ENCODE measurements at regions not wholly inside any gene's neighbourhood (a gene's known extent, or its start where the extent isn't known, plus 50 kb on each side); places are given as distances from the start of the nearest gene placed in this dataset.

DNA sequence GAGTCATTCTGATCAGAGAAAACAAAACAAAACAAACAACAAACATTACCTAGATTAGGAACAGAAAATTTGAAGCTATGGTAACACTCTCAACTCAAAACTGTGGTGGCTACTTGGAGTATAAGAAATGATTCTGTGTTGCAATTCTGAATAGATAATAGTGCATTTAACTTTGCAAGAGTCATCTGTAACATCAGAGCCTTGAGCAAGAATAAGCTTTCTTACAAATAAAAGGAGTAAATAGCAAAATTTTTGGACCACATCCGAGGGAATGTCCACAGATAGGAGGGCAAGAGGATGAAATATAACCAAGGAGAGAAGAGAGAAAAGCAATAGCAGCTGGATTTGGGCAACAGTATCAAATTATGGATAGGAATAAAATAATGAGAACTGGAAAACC lies 1090.6 kb downstream of the SLC6A15 start:
- ATAC-seq (no peak), DNase-seq (no peak)

DNA sequence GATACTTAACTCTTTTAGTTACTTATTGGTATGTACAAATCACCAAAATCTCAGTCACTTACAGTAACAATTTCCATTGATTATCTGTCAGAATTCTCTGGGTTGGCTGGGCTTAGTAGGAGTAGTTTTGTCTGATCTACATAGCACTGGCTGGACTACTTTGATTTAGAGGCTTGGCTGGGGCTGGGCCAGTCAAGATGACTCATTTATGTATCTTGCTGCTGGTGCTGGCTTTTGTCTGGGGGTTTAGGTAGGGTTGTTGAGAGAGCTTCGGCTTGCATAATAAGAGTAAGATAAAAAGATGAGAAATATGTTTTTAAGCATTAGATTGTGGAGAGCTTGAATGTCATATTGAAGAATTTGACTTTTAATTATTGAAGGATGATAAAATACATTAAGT lies 1093.7 kb downstream of the SLC6A15 start:
- no peak for DNase-seq

DNA sequence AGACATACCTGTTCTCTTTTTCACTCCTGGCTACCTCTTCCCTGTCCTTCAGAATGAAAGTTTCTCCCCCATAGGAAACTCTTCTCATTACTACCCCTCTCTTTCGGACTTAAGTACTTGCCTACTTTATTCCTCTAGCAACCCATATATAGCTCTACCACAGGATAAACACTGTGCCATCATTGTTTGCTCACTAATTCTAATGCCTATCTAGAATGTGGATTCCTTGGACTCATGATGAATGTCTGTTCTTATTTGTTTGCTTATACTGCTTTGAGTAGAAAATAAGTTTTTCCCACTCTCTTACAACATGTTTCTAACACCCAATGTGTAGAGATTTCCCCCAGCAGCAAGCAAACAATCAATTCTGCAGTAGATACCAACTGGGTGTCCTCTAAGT lies 1094.9 kb downstream of the SLC6A15 start:
- DNase-seq (no peak), ATAC-seq (no peak)

More for the DNA sequence above, 1093.7 kb downstream of the SLC6A15 start:
- no peak for ATAC-seq

DNA sequence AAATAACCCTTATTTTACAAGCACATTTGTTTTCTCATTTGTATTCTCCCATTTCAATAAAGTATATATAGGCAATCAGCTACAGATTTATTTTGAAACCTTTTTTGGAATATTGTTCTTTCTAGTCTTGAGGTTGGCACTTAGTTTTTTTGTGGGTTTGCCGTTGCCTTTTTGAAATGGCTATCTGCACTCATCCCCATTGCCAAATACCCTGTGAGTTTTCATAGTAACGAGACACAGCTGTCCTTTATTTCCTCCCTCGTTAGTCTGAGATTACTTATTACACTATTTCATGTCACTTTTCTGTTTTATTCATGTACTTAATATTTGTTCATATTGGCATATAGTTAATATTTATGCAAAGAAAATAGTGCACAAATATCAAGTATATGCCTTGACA lies 1104.0 kb downstream of the SLC6A15 start:
- ATAC-seq (no peak), DNase-seq (no peak)

DNA sequence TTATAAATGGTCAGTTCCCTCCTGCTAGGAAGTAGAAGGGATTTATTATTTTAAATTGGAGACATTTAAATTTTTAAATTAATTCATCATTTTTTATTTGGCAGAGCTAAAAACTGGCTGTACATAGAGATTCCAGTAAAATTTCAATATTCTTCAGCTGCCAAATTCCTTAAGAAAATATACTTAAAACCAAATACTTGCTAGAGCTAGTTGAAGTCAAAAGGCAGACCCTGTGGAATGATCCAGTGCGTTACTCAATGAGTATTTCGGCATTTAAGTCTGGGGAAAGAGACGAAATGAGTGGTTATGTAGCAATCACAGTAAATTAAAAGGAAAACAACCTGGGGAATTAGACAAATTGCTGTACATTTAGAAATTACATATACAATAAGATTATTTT lies 1104.7 kb downstream of the SLC6A15 start:
- no peak for DNase-seq
- no peak for ATAC-seq

DNA sequence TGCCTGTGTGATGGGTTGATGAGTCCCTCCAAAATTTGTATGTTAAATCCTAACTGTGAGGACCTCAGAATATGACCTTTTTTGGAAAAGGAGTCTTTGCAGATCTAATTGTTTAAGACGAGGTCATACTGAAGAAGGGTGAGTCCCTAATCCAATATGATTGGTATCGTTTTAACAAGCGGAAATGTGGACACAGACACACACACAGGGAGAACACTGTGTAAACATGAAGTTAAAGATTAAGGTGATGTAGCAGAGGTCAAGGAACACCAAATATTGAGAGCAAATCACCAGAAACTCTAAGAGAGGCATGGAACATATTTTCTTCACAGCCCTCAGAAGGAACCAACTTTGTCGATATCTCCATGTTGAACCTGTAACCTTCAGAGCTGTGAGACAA lies 1106.7 kb downstream of the SLC6A15 start:
- no peak for ATAC-seq
- no peak for DNase-seq

DNA sequence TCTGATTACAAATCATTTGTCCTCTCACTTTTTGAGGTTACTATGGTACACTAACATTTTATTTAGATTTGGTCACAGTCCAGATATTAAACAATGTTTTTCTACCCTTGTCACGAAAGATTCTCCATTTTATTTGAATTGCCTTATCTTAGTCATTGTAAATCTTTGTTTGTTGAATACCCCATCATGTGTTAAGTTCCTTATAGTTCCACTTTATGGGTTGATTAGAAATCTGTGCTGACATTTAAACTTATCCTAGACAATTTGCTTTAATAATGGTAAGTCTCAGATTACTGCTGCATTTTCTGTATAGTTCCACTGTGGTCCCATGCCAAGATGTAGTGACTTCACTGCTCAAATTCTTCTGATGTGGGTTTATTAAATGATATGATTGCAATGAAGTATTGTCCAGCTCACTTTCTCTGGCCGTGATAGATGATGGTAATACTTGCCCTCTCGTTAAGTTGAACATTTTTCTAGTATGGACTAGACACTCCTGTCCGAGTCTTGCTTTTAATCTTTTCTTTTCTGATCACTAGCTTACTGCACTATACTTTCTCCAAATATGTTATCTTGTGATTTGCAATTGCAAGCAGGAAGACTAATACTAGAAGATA lies 1107.3 kb downstream of the SLC6A15 start:
- ATAC-seq (no peak), DNase-seq (no peak)

DNA sequence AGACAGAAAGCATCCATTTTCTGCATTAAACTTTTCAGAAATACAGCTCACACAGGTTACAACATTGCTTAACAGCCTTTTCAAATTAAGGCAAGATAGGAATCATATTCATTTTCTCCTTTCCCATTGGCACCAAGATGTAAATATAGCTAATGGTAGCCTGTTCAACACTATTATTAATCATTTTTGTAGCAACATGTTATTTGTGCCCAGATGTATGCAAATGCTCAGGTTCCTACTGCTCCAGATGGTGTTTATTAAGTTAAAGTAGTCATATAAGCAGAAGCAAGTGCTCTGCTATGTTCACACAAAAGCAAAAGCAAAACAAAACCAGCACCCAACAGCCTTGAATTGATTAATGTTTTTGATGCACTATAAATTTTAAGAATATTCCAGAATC lies 1110.6 kb downstream of the SLC6A15 start:
- no peak for DNase-seq
- no peak for ATAC-seq

DNA sequence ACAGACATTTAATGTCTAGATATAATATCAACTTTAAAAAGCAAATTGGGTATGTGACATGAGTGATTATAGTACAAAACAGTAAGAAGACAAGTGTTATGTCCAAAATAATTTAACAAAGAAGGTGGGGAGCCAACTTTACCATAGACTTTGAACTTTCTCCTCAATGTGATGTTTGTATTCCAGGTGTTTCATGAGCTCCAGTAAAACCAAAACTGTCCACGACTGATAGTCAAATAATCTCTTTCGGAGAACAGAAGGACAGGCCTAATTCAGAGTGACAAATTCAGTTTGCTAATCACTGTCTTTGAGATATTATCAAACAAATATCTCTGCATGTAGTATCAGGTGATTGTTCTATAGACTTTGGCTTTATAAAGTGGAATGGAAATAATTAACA lies 1112.6 kb downstream of the SLC6A15 start:
- DNase-seq (no peak), ATAC-seq (no peak)

DNA sequence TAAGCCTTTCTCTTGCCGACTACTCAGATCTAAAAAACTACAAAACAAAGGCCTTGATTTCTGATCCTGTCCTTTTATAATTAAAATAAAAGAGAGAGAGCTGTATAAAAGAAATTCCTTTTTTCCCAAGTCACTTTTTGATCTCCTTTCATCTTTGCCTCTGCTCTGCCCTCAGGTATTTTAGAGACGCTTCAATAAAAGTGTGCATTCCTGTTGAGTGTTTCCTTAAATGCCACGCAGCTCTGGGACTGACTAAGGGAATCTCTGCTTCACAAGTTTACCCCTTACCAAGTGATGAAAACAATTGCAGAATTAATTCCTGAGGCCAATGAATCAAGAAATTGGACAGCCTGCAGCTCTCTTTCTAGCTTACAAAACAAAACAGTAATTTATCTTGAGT lies 1109.8 kb downstream of the TMTC2 start:
- DNase-seq (no peak), ATAC-seq (no peak)

DNA sequence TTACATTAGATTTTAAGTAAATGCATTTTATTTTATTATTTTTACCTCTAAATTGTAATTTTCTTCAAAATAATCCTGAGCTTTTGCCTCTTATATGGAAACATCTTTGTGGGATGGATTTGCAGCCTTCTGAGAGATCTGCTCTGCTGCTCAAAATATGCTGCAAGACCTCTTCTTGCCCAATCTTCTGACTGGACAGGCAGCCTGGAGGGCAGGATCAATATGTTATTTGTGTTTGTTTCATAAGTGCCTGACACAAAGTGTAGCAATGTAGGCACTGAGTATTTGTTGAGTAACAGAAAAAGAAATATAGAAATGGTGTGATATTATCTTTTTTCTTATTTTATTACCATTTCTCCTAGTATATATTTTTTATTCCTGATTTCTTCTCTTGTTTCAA lies 1106.9 kb downstream of the TMTC2 start:
- ATAC-seq (no peak), DNase-seq (no peak)

DNA sequence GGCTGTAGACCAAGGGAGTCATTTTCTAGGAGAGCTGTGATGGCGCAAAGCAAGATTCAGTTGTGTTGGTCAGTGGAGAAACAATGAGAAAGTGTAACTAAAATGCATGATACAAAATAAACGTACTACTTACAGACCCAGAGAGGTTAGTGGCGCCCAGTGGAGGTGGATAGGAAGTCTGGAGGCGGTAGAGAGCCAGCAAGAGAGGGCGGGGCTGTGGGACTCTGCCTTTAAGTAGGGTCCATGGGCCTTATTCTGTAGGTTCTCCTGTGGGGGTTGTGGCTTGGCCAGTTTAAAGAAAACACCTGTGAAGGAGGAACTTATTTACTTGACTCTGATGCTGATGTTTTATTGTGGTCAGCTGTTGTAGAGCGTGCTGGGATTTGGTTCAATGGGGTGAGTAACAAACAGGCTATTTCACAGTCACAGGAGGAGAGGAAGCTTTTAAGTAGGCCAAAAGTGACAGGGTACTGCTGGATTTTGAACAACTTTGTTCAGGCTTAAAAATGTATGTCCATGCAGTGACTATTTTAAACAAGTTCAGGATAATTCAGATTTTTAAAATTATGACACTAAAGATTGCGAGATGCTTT lies 1097.7 kb downstream of the TMTC2 start:
- no peak for ATAC-seq
- no peak for DNase-seq

DNA sequence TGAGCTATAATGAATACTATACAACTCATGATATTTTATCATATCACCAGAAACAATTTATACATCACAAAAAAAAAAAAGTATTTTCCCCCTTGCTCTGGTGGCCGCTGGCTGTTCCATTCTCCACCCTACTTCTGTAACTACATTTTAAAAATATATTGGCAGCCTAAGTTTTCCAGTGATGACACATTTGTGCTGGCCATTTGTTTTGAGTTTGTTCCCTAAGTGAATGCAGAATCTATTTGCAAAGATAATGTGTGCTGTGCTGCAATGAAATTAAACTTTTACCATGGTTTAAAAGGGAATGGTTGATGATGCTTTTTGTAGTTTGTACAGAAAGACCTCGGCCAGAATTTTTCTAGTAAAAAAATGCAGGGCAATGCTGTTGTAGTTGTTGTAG lies 1092.8 kb downstream of the TMTC2 start:
- DNase-seq (no peak), ATAC-seq (no peak)

DNA sequence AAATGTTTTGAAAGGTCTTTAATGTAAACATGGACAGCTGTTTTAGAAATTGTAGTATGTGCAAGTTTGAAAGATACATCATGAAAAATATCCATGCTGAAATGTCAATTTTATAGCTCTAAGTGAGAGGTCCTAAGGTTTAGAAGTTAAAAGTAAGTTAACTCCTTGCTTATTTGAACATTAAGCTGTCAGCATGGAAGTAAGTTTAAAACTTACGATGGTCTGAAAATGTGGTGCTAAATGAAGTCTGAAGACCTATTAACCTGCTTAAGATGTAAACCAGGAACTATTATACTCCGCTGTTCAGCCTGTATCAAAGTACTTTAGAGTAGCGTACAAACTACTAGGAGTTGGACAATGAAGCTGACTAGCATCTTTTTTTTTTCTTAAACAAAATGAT lies 1082.4 kb downstream of the TMTC2 start:
- ATAC-seq = no peak
- DNase-seq = no peak

DNA sequence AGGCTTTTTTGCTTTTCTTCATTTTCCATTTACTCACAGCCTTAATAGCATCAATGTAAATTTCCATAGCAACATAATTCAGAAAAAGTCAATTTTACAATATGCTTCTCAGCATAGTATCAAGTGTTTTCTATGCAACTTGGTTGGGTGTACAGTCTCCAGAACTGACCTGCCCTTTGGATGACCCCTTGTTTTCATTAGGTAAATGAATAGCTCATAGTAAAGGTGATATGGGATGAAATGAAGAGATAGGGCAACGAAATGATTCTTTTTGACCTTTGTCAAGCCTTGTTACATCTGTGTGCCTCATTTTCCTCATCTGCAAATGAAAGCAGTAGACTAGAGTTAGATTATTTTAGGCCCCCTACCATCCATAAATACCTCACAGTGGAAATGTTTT lies 1081.0 kb downstream of the TMTC2 start:
- ATAC-seq (no peak), DNase-seq (no peak)

DNA sequence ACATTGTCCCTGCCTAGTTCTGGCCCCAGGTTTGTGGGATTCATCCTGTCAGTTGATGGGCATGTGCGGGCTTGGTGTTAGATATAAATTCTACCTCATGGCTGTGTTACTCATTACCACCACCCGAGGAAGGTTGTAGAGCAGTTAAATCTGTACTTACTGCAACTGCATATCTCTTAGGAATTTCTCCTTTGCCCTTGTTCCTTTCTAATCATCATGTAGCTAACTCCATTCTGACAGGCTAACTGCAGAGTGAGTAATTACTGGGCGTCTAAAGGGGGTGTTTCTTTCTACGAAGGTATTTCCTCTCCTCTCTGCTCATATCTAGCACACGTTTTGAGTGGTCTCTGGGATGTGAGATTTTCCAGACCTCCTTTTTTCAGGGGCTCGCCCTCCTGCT lies 1076.7 kb downstream of the TMTC2 start:
- ATAC-seq = no peak
- no peak for DNase-seq

DNA sequence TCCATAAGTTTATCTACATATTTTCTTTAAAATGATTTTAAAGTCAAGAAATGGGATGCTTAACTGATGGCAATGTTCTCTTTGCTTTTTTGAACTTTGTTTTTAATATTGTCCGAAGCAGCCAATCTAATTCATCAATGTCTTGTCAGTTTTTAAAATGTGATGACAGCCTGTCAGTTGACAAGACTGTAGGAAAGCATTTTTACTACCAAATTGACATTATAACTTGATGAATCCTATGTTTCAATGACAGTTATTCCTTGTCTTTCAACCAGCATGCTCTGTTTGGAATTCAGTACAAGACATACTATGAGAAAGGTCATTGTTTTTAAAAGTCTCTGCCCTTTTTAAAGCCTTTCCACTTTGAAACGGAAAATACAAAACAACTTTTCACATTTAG lies 1073.2 kb downstream of the TMTC2 start:
- DNase-seq (no peak), ATAC-seq (no peak)

DNA sequence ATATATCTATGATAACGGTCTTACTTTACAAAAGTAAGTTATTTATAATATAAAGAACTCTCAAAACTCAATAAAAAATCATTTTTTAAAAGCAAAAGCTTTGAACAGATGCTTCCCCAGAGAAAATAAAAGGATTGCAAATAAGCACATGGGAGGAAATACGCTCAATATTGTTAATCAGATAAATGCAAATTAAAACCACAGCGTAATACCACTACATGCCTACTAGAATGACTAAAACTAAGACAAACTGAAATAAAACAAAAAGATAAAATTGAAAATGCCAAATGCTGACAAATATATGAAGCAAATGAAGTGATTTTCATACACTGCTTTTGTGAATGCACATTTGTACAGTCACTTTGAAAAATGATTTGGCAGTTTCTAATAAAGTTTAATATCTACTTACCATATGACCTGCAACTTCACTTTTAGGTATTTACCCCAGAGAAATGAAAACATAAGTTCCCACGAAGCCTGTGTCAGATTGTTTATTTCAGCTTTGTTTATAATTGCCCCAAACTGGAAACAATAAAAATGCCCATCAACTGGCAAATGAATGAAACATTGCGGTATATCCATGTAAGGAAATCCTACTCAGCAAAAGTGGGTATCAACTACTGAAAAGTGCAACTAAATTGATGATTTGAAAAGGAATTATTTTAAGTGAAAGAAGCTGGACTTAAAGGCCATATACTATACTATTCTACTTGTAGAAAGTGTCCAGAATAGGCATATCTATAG lies 1072.4 kb downstream of the TMTC2 start:
- no peak for ATAC-seq

DNA sequence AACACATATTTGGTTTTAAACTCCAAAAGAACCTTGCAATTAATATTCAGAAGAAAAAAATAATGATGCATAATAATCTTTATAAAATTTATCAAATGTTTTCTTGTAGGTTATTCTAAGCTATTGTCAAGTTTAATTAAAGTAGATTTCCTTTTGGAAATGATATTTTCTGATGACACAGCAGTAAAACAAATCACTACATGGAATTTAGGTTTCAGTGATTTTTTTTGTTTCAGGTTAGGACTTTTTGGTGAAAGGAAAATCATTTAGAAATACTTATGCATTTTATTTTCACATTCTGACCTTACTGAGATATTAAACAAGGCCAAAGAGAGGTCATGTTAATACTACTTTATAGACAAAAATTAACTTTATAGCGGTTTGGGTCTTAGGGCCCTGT lies 1067.2 kb downstream of the TMTC2 start:
- DNase-seq (no peak), ATAC-seq (no peak)

More for the DNA sequence above, 1072.4 kb downstream of the TMTC2 start:
- no peak for DNase-seq

DNA sequence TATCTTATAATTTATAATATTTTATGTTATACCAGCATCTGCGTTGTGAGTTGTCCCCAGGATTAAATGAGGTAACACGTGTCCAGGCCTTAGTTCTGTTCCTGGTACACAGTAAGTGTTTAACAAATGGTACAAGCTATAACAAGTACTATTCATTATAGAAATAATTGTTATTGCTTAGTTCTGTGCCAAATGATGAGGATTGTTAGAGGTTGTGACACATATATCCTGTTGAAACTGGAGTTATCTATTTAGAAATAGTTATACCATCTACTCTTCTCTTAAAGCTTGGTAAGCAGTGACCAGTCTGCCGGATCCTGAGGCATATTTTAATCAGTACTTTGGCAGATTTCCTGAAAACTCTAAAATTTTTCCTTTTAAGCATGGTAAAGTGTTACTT lies 1066.5 kb downstream of the TMTC2 start:
- DNase-seq = no peak
- ATAC-seq = no peak

DNA sequence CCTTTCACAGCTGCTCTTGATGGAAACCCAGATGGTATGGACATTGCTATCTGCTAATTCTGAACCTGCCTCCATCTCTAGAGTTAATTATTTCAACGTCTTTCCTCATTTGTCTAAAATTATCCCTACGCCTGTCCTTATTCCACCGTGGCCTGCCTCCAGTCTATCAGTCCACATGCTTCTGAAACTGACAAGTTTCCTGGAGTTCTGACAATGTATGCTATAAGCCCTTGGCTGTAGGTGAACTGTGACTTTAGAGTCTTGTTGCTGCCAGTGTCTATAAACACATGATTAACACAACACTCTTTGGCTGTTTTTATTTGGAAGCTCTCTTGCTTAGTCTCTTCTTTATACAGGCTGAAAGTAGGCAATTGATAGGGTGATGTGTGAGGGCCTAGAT lies 1052.9 kb downstream of the TMTC2 start:
- ATAC-seq (no peak), DNase-seq (no peak)

DNA sequence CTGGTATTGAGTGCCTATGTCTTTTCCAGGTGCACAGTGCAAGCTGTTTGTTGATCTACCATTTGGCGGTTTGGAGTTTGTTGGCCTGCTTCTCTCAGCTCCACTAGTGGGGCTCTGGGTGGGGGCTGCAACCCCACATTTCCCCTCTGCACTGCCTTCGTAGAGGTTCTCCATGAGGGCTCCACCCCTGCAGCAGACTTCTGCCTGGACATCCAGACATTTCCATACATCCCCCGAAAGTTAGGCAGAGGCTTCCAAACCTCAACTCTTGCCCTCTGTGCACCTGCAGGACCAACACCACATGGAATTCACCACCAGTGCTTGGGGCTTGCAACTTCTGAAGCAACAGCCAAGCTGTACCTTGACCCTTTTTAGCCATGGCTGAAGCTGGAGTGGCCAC lies 1024.1 kb downstream of the TMTC2 start:
- DNase-seq (no peak), ATAC-seq (no peak)

DNA sequence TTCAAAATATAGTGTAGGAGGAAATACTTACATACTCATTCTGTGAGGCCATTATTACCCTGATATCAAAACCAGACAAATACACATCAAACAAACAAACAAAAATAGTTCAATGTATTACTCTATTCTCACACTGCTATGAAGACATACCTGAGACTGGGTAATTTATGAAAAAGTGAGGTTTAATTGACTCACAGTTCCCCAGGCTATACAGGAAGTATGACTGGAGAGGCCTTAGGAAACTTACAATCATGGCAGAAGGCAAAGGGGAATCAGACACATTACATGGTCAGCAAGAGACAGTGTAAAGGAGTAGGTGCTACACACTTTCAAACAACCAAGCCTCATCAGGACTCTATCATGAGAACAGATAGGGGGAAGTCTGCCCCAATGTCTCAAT lies 1023.2 kb downstream of the TMTC2 start:
- ATAC-seq (no peak), DNase-seq (no peak)

DNA sequence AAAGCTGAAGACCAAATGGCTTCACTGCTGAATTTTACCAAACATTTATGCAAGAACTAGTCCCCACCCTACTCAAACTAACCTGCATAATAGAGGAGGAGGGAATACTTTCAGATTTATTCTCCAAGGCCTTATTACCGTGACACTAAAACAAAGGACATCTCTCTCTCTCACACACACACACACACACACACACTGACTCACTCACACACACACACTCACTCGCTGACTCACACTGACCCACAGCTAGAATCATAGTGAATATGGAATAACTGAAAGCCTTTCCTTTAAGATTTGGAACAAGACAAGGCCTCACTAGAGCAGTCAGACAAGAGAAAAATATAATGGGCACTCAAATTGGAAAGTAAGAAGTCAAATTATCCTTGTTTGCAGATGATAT lies 1014.1 kb downstream of the TMTC2 start:
- ATAC-seq = no peak
- DNase-seq = no peak
